ENCODE measurements at regions not wholly inside any gene's neighbourhood (a gene's known extent, or its start where the extent isn't known, plus 50 kb on each side); places are given as distances from the start of the nearest gene placed in this dataset.

GRCh38 chr3:128556384-128556783 is 63.4 kb upstream of the GATA2 start:
- no peaks in the 10 kb centered on the region for H4K20me1 ChIP-seq (ENCODE audit: insufficient read depth)
- no peak overlapping the region for H3K4me2 ChIP-seq (ENCODE audit: low read length)
- peaks cover 8% of the 10 kb centered on the region for H3K27me3 ChIP-seq (ENCODE audit: insufficient read depth, low read depth, low read length)
- H3K79me2 ChIP-seq (replicated peaks; ENCODE audit: insufficient read depth, low read length) = no peaks in the 10 kb centered on the region
- no peak overlapping the region for H3K27ac ChIP-seq (ENCODE audit: low read length)
- no peak overlapping the region for H2AFZ ChIP-seq (ENCODE audit: low read depth, low read length)
- H3K4me3 ChIP-seq (ENCODE audit: low read length) = no peak overlapping the region
- no peak for TF ChIP-seq TAF1 (IDR thresholded peaks at IDR 0.05; ENCODE audit: low read depth)
- H3K36me3 ChIP-seq (ENCODE audit: insufficient read depth, low read length) = no peaks in the 10 kb centered on the region
- H3F3A ChIP-seq (ENCODE audit: insufficient read depth, low read length, poor library complexity, severe bottlenecking) = no peaks in the 10 kb centered on the region
- H3K9me3 ChIP-seq (ENCODE audit: low read length) = no peaks in the 10 kb centered on the region
- H3K9ac ChIP-seq (ENCODE audit: low read length) = no peak overlapping the region
- H3K9me2 ChIP-seq (ENCODE audit: insufficient read depth, low read length) = no peaks in the 10 kb centered on the region

DNA sequence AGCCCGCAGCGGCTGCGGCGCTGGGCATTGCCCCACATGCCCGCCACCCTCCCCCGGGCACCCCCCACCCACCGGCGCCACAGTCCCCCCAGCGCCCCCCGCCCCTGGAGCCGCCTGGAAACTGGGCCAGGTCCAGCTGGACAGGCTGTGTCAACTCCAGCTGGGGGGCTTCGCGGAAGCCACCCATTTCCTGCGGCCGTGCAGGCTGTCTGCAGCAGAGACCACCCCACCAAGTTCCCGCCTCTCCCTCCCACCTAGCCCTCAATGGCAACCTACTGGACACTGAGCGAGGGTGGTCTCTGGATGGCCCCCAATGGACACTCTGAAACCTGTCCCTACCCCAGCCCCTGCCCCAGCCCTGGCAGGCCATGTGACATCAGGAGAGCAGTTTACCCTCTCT is 62.8 kb upstream of the GATA2 start:
- Histone ChIP-seq H4K20me1 (ENCODE audit: insufficient read depth) (no peaks in the 10 kb centered on the region), H3K4me2 (ENCODE audit: low read length) (no peak overlapping the region), H3F3A (ENCODE audit: insufficient read depth, low read length, poor library complexity, severe bottlenecking) (no peaks in the 10 kb centered on the region), H3K36me3 (ENCODE audit: insufficient read depth, low read length) (no peaks in the 10 kb centered on the region), H3K27me3 (ENCODE audit: insufficient read depth, low read depth, low read length) (peaks cover 8% of the 10 kb centered on the region), H3K9ac (ENCODE audit: low read length) (no peak overlapping the region), H3K79me2 (replicated peaks; ENCODE audit: insufficient read depth, low read length) (no peaks in the 10 kb centered on the region), H3K27ac (ENCODE audit: low read length) (no peak overlapping the region), H3K4me3 (ENCODE audit: low read length) (no peak overlapping the region), H3K9me3 (ENCODE audit: low read length) (no peaks in the 10 kb centered on the region), H3K9me2 (ENCODE audit: insufficient read depth, low read length) (no peaks in the 10 kb centered on the region), H2AFZ (ENCODE audit: low read depth, low read length) (no peak overlapping the region)
- TF ChIP-seq, protein P1, sequence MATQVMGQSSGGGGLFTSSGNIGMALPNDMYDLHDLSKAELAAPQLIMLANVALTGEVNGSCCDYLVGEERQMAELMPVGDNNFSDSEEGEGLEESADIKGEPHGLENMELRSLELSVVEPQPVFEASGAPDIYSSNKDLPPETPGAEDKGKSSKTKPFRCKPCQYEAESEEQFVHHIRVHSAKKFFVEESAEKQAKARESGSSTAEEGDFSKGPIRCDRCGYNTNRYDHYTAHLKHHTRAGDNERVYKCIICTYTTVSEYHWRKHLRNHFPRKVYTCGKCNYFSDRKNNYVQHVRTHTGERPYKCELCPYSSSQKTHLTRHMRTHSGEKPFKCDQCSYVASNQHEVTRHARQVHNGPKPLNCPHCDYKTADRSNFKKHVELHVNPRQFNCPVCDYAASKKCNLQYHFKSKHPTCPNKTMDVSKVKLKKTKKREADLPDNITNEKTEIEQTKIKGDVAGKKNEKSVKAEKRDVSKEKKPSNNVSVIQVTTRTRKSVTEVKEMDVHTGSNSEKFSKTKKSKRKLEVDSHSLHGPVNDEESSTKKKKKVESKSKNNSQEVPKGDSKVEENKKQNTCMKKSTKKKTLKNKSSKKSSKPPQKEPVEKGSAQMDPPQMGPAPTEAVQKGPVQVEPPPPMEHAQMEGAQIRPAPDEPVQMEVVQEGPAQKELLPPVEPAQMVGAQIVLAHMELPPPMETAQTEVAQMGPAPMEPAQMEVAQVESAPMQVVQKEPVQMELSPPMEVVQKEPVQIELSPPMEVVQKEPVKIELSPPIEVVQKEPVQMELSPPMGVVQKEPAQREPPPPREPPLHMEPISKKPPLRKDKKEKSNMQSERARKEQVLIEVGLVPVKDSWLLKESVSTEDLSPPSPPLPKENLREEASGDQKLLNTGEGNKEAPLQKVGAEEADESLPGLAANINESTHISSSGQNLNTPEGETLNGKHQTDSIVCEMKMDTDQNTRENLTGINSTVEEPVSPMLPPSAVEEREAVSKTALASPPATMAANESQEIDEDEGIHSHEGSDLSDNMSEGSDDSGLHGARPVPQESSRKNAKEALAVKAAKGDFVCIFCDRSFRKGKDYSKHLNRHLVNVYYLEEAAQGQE (IDR thresholded peaks at IDR 0.05; ENCODE audit: borderline replicate concordance) = no peak
- TF ChIP-seq MXI1 (conservative IDR thresholded peaks at IDR 0.05; ENCODE audit: poor library complexity, severe bottlenecking) (no peak), POLR2AphosphoS5 (IDR thresholded peaks at IDR 0.05) (no peak), RAD21 (conservative IDR thresholded peaks at IDR 0.05) (no peak), EP300 (conservative IDR thresholded peaks at IDR 0.05; ENCODE audit: poor library complexity, severe bottlenecking) (no peak), TAF1 (IDR thresholded peaks at IDR 0.05; ENCODE audit: low read depth) (no peak), SMC3 (conservative IDR thresholded peaks at IDR 0.05; ENCODE audit: poor library complexity) (no peak), EZH2 (IDR thresholded peaks at IDR 0.05; ENCODE audit: borderline replicate concordance, insufficient read depth, low read length, poor library complexity, severe bottlenecking) (no peak)
- TF ChIP-seq, protein P2, sequence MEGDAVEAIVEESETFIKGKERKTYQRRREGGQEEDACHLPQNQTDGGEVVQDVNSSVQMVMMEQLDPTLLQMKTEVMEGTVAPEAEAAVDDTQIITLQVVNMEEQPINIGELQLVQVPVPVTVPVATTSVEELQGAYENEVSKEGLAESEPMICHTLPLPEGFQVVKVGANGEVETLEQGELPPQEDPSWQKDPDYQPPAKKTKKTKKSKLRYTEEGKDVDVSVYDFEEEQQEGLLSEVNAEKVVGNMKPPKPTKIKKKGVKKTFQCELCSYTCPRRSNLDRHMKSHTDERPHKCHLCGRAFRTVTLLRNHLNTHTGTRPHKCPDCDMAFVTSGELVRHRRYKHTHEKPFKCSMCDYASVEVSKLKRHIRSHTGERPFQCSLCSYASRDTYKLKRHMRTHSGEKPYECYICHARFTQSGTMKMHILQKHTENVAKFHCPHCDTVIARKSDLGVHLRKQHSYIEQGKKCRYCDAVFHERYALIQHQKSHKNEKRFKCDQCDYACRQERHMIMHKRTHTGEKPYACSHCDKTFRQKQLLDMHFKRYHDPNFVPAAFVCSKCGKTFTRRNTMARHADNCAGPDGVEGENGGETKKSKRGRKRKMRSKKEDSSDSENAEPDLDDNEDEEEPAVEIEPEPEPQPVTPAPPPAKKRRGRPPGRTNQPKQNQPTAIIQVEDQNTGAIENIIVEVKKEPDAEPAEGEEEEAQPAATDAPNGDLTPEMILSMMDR (IDR thresholded peaks at IDR 0.05; ENCODE audit: poor library complexity, severe bottlenecking) = no peak
